ENCODE measurements at regions not wholly inside any gene's neighbourhood (a gene's known extent, or its start where the extent isn't known, plus 50 kb on each side); places are given as distances from the start of the nearest gene placed in this dataset.

GRCh38 chr4:26074712-26075430, 160.9 kb downstream of the SMIM20 start:
- no peak overlapping the region for H3K27ac ChIP-seq (ENCODE audit: low read depth in 1 of 2, low read length in 2 of 2)
- 84 to 88% methylated on average over 8 of the region's 8 CpGs for WGBS, 2 donors
- intact Hi-C loops (cut with DNase I), result no loop called here
- no peak overlapping the region for H3K4me3 ChIP-seq (ENCODE audit: low read length in 2 of 2)
- ATAC-seq (ENCODE audit: low FRiP score) (peak; percentile 65), DNase-seq (peak in 1 of 2 donors; percentile 67)
- no peaks in the 10 kb centered on the region for H3K27me3 ChIP-seq (ENCODE audit: control insufficient read depth in 1 of 2, insufficient read depth in 2 of 2, low read length in 1 of 2)
- no peaks in the 10 kb centered on the region for H3K36me3 ChIP-seq (ENCODE audit: control insufficient read depth in 1 of 2, insufficient read depth in 2 of 2, low read length in 1 of 2)
- H3K9me3 ChIP-seq (ENCODE audit: control insufficient read depth, low read length), result peaks cover 2% of the 10 kb centered on the region
- H3K4me1 ChIP-seq (ENCODE audit: control insufficient read depth in 1 of 2, insufficient read depth in 2 of 2, low read length in 2 of 2), result no peaks in the 10 kb centered on the region

DNA sequence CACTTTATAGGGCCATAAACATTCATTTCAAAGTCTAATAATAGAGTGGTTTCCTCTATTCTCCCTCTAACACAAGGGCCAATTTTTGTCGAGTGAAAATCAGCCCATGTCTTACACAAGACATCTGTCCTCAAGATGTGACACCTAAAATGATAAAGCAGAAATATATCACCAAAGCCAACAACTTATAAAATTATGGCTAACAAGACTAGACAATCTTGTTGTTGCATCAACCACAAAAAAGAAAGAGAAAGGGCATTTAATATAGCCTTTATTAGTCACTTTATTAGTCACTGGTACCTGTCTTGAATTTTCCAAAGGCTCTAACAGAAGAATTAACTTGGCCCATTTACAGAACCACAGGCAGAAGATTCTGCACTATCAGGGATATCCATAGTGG, 161.6 kb downstream of the SMIM20 start:
- 32 to 37% methylated on average over 1 of the region's 1 CpG for WGBS, 2 donors
- H3K4me3 ChIP-seq (ENCODE audit: low read length in 2 of 2), result no peak overlapping the region
- H3K27ac ChIP-seq (ENCODE audit: low read depth in 1 of 2, low read length in 2 of 2), result no peak overlapping the region
- DNase-seq, result no peak
- no peaks in the 10 kb centered on the region for H3K4me1 ChIP-seq (ENCODE audit: control insufficient read depth in 1 of 2, insufficient read depth in 2 of 2, low read length in 2 of 2)
- H3K9me3 ChIP-seq (ENCODE audit: control insufficient read depth, low read length), result peaks cover 2% of the 10 kb centered on the region
- ATAC-seq (ENCODE audit: low FRiP score), result no peak
- no peaks in the 10 kb centered on the region for H3K27me3 ChIP-seq (ENCODE audit: control insufficient read depth in 1 of 2, insufficient read depth in 2 of 2, low read length in 1 of 2)
- intact Hi-C loops (cut with DNase I), result no loop called here
- H3K36me3 ChIP-seq (ENCODE audit: control insufficient read depth in 1 of 2, insufficient read depth in 2 of 2, low read length in 1 of 2), result no peaks in the 10 kb centered on the region

DNA sequence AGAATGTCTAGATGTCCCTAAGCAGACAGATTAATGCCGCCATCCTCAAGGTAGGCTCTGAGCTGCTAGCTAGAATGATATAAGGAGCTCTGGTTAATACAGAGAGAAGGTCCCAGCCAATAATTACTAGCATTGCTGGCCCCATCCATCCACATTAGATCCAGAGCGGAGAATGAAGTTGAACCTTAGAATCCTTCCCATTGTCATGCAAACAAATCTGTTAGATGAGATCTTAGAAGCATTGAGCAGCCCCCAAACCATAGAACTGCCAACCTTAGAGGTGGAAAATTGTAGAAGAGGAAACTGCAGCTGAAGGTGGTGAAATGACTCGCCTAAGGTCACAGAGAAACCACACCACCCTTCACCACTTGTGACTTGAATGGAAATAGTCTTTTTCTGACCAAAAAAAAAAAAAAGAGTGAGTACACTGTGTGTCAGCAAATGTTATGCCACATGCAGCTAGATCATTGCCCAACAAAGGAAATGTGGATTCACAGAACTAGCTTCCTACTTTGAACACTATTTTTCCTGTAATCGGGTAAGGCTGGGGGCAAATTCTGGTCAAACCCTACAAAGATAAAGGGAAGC, 162.1 kb downstream of the SMIM20 start:
- DNase-seq, result no peak
- peak; percentile 51 for ATAC-seq (ENCODE audit: low FRiP score)
- intact Hi-C loops (cut with DNase I), result no loop called here
- H3K4me1 ChIP-seq (ENCODE audit: control insufficient read depth in 1 of 2, insufficient read depth in 2 of 2, low read length in 2 of 2), result no peaks in the 10 kb centered on the region
- H3K27me3 ChIP-seq (ENCODE audit: control insufficient read depth in 1 of 2, insufficient read depth in 2 of 2, low read length in 1 of 2), result no peaks in the 10 kb centered on the region
- 81 to 96% methylated on average over 4 of the region's 4 CpGs for WGBS, 2 donors
- H3K27ac ChIP-seq (ENCODE audit: low read depth in 1 of 2, low read length in 2 of 2), result no peak overlapping the region
- no peak overlapping the region for H3K4me3 ChIP-seq (ENCODE audit: low read length in 2 of 2)
- H3K9me3 ChIP-seq (ENCODE audit: control insufficient read depth, low read length), result peaks cover 2% of the 10 kb centered on the region
- no peaks in the 10 kb centered on the region for H3K36me3 ChIP-seq (ENCODE audit: control insufficient read depth in 1 of 2, insufficient read depth in 2 of 2, low read length in 1 of 2)

- WGBS, 2 donors, result 71 to 72% methylated on average over 4 of the region's 4 CpGs
- H3K4me3 ChIP-seq (ENCODE audit: low read length in 2 of 2), result no peak overlapping the region
- no peaks in the 10 kb centered on the region for H3K36me3 ChIP-seq (ENCODE audit: control insufficient read depth in 1 of 2, insufficient read depth in 2 of 2, low read length in 1 of 2)
- no peak for DNase-seq
- H3K4me1 ChIP-seq (ENCODE audit: control insufficient read depth in 1 of 2, insufficient read depth in 2 of 2, low read length in 2 of 2), result no peaks in the 10 kb centered on the region
- peaks cover 2% of the 10 kb centered on the region for H3K9me3 ChIP-seq (ENCODE audit: control insufficient read depth, low read length)
- intact Hi-C loops (cut with DNase I), result no loop called here
- H3K27me3 ChIP-seq (ENCODE audit: control insufficient read depth in 1 of 2, insufficient read depth in 2 of 2, low read length in 1 of 2), result no peaks in the 10 kb centered on the region
- no peak overlapping the region for H3K27ac ChIP-seq (ENCODE audit: low read depth in 1 of 2, low read length in 2 of 2)
- ATAC-seq (ENCODE audit: low FRiP score), result no peak
These were observed 162.9 kb downstream of the SMIM20 start for GRCh38 chr4:26076896-26077295.

- H3K27me3 ChIP-seq (ENCODE audit: control insufficient read depth in 1 of 2, insufficient read depth in 2 of 2, low read length in 1 of 2), result no peaks in the 10 kb centered on the region
- ATAC-seq (ENCODE audit: low FRiP score) (no peak), DNase-seq (no peak)
- WGBS, 2 donors, result 87 to 91% methylated on average over 3 of the region's 3 CpGs
- peaks cover 2% of the 10 kb centered on the region for H3K9me3 ChIP-seq (ENCODE audit: control insufficient read depth, low read length)
- no peaks in the 10 kb centered on the region for H3K4me1 ChIP-seq (ENCODE audit: control insufficient read depth in 1 of 2, insufficient read depth in 2 of 2, low read length in 2 of 2)
- intact Hi-C loops (cut with DNase I), result no loop called here
- H3K36me3 ChIP-seq (ENCODE audit: control insufficient read depth in 1 of 2, insufficient read depth in 2 of 2, low read length in 1 of 2), result no peaks in the 10 kb centered on the region
- H3K4me3 ChIP-seq (ENCODE audit: low read length in 2 of 2), result no peak overlapping the region
- no peak overlapping the region for H3K27ac ChIP-seq (ENCODE audit: low read depth in 1 of 2, low read length in 2 of 2)
These were observed 163.7 kb downstream of the SMIM20 start for GRCh38 chr4:26077756-26078155.

GRCh38 chr4:26080870-26081628, 167.0 kb downstream of the SMIM20 start:
- no peak overlapping the region for H3K27ac ChIP-seq (ENCODE audit: low read depth in 1 of 2, low read length in 2 of 2)
- H3K4me3 ChIP-seq (ENCODE audit: low read length in 2 of 2), result no peak overlapping the region
- no peaks in the 10 kb centered on the region for H3K36me3 ChIP-seq (ENCODE audit: control insufficient read depth in 1 of 2, insufficient read depth in 2 of 2, low read length in 1 of 2)
- DNase-seq, result no peak
- H3K27me3 ChIP-seq (ENCODE audit: control insufficient read depth in 1 of 2, insufficient read depth in 2 of 2, low read length in 1 of 2), result no peaks in the 10 kb centered on the region
- intact Hi-C loops (cut with DNase I), result loop anchor here (5.0 to 10.0 kb wide), 4 partner anchors 59 to 334 kb away; no protein-coding TSS in a partner anchor
- H3K9me3 ChIP-seq (ENCODE audit: control insufficient read depth, low read length), result peaks cover under 1% of the 10 kb centered on the region
- 80 to 83% methylated on average over 14 of the region's 14 CpGs for WGBS, 2 donors
- no peak for ATAC-seq (ENCODE audit: low FRiP score)
- H3K4me1 ChIP-seq (ENCODE audit: control insufficient read depth in 1 of 2, insufficient read depth in 2 of 2, low read length in 2 of 2), result no peaks in the 10 kb centered on the region

GRCh38 chr4:26081795-26082498, 167.9 kb downstream of the SMIM20 start:
- ATAC-seq (ENCODE audit: low FRiP score), result no peak

GRCh38 chr4:26082565-26082964, 168.5 kb downstream of the SMIM20 start:
- WGBS, 2 donors, result 56 to 60% methylated on average over 5 of the region's 5 CpGs
- H3K9me3 ChIP-seq (ENCODE audit: control insufficient read depth, low read length), result no peaks in the 10 kb centered on the region
- ATAC-seq (ENCODE audit: low FRiP score), result no peak
- DNase-seq, result no peak
- no peaks in the 10 kb centered on the region for H3K4me1 ChIP-seq (ENCODE audit: control insufficient read depth in 1 of 2, insufficient read depth in 2 of 2, low read length in 2 of 2)
- H3K27me3 ChIP-seq (ENCODE audit: control insufficient read depth in 1 of 2, insufficient read depth in 2 of 2, low read length in 1 of 2), result no peaks in the 10 kb centered on the region
- no peaks in the 10 kb centered on the region for H3K36me3 ChIP-seq (ENCODE audit: control insufficient read depth in 1 of 2, insufficient read depth in 2 of 2, low read length in 1 of 2)
- H3K4me3 ChIP-seq (ENCODE audit: low read length in 2 of 2), result no peak overlapping the region
- H3K27ac ChIP-seq (ENCODE audit: low read depth in 1 of 2, low read length in 2 of 2), result no peak overlapping the region
- intact Hi-C loops (cut with DNase I), result loop anchor here (5.0 to 10.0 kb wide), 4 partner anchors 60 to 332 kb away; no protein-coding TSS in a partner anchor

More at GRCh38 chr4:26081795-26082498, 167.9 kb downstream of the SMIM20 start:
- H3K27me3 ChIP-seq (ENCODE audit: control insufficient read depth in 1 of 2, insufficient read depth in 2 of 2, low read length in 1 of 2), result no peaks in the 10 kb centered on the region
- H3K9me3 ChIP-seq (ENCODE audit: control insufficient read depth, low read length), result no peaks in the 10 kb centered on the region
- H3K36me3 ChIP-seq (ENCODE audit: control insufficient read depth in 1 of 2, insufficient read depth in 2 of 2, low read length in 1 of 2), result no peaks in the 10 kb centered on the region
- no peak for DNase-seq
- WGBS, 2 donors, result 42% methylated on average over 6 of the region's 6 CpGs
- intact Hi-C loops (cut with DNase I), result loop anchor here (5.0 to 10.0 kb wide), 4 partner anchors 60 to 333 kb away; no protein-coding TSS in a partner anchor
- no peaks in the 10 kb centered on the region for H3K4me1 ChIP-seq (ENCODE audit: control insufficient read depth in 1 of 2, insufficient read depth in 2 of 2, low read length in 2 of 2)
- no peak overlapping the region for H3K4me3 ChIP-seq (ENCODE audit: low read length in 2 of 2)
- H3K27ac ChIP-seq (ENCODE audit: low read depth in 1 of 2, low read length in 2 of 2), result no peak overlapping the region

Data from aorta (tissue), 5 donors.